Muscle of arm (tissue), 1 donor: ENCODE measurements at regions not wholly inside any gene's neighbourhood (a gene's known extent, or its start where the extent isn't known, plus 50 kb on each side); places are given as distances from the start of the nearest gene placed in this dataset.
"Not testable (repeated sequence)": the region's sequence is repeated elsewhere in the genome, so short reads cannot be mapped to it uniquely, and the experiment has no call there.

Source experiments
- DNase-seq: peaks from one replicate; pipeline ENCODE4 v3.0.0-alpha.2; 2013

DNA sequence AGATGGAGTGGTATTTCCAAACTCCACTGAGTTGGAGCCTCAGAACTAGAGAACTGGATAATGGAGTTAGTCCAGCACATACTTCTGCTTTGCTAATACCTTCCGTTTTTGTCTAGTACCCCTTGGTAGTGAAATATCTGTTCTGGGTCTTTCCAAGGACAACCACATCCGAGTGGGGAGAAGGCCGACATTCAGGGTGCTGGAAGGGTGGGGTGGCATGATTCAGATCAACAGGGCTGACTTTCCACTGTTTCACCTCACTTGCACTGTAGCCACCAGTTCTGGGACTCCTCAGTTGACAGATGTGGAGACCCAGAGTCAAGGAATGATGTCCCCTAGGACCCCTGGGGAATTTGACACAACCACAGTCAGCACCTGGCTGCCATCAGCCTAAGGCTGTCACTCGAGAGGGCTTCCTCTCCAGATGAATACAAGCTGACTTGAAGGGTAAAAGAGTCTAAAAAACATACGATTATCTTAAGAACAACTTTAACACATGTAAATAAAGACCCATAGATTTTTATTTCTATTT lies 84.8 kb upstream of the HNF1B start:
- DNase-seq = no peak

DNA sequence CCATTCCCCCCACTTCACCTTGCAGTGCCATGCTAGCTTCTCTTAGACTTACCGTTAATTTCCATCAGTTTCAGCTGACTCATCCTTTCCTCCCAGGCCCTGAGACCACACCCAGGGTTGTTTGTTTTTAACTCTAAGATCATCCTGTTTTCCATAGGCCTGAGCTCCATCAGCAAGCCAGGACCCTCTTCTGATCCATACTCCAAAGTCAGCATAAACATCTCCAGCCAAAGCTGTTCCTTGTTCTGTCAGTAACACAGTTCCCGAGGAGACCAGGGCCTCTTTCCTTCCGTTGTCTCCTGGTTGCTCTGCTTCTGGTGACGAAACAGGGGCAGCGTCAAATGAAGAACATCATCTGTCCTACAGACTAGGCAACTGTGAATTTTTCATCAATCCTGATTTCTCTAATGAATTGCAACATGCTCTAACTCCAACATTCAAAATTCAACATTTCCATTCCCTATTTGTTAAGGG lies 83.8 kb upstream of the HNF1B start:
- DNase-seq = no peak

DNA sequence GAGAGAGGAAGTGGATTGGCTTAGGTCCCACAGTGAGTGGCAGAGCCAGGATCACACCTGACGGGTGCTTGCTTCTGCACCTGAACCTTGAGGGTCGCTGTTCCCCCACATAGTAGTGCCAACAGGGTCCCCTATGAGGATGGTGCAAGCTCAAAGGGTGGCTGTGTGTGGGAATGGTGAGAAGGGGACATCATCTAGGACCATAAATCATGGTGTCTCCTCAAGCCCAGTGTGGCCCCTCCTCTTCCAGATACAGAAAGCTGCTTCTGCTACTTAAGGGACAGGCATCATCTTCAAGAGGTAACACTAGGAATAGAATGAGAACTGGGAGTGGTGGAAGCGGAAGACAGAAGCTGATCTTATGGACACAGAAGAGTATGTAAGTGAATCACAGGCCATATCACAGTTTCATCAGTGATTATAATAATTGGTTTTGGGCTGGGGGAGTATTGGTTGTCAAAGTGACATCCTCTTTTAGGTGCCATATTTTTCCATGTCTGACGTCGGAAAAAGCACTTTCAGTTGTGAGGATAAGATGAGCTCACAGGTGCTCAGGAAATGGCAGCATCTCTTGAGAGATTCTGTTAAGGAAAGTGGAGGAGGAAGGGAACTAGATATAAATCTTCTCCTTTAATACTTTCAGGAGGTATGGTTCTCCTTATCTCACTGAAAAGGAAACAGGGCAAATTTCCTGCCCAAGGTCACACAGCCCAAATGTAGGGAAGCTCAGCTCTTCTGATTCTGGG lies 83.2 kb upstream of the HNF1B start:
- DNase-seq = no peak

DNA sequence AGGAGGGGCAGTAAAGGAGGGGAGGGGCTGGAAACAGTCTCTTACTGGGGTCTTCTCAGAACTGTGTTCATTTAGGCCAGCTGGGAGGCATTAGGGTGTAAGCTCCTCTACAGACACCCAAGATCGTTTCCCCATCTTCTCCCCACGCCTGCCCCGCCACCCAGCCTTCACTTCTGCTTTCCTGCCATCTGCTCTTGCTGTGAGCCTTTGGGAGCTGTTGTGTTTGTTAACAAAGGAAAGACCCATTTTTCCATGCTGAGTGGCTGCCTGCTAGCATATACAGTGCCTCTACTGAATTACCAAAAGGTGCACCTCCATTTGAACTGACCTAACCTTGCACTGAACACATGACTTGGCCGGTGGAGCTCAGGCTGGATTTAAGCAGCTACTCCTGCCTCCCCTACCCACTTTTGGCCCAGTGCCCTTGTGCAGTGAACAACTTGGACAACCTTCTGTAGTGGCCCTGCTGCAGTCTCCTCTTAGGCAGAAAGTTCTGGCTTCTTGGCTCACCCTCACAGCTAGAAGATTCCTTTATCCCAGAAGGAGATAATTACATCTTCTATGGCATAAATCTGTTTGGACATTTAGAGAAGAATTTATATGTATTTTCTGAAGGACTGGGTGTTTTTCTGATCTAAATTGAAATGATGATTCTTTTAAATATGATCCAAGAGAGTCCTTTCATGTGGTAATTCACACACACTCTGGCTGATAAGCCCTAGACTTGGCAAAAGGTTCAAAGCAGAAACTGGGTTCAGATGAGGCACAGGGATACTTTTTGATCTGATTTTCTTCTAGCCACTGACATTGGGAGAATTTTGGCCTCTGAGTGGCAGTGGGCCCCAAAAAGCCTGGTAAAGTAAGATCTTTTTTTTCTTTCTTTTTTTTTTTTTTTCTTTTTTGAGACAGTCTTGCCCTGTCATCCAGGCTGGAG lies 81.9 kb upstream of the HNF1B start:
- no peak for DNase-seq

DNA sequence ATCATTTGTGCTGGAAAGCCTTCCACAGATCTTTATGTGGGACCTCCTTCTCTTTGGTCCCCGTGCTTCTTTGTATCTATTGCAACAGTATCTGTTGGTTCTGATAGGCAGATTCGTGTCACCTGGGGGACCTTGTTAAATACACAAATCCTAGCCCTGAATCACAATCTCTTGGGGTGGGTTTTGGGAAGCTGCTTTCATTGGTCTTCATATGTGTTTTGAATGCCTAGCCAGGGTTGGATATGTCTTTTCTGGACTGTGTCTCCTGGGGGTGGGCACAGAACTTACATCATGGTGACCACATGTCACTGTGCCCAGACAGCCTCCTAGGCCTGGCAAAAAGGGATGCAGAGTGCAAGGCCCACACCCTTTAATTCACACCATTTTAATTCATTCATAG lies 81.0 kb upstream of the HNF1B start:
- no peak for DNase-seq

DNA sequence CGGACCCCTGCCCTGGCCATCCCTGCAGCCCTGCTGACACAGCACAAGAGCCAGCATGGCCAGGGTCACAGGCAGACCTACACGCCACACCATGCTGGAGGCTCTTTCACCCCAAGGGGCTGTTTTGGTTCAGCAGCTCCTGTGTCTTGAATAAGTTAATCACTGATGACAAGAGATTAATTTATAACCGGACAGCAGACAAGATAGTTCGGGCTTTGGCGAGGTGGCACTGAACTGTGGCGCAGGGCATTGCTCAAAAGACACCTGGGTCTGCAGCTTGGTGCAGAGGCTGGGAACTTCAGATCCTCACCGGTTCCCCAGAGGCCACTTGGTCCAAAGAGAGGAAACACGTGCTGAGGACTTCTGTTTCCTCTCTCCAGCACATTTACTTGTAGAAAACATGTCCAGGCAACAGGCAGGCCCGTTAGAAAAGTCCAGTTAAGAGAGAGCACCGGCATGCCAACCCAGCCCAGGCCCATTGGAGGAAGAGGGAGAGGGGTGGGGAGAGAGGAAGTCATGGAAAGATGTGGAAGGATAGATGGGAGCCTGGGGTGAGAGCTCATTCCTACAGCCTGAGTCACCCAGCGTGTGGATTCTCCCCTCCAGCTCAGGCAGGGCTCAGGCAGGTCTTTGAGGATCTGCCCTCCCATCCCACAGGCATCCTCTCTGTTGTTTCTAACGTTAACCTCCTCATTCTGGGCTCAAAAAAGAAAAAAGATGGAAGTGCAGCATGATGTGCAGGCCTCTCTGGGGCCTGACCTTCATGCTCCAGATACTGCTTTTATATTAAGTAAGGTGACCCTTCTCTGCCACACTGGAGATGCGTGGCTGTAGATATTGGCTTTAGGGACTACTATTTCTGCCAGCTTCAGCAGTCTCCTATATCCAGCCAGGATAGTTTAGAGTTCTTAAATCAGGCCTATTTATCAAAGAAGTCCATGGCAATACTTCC lies 80.0 kb upstream of the HNF1B start:
- DNase-seq = no peak

DNA sequence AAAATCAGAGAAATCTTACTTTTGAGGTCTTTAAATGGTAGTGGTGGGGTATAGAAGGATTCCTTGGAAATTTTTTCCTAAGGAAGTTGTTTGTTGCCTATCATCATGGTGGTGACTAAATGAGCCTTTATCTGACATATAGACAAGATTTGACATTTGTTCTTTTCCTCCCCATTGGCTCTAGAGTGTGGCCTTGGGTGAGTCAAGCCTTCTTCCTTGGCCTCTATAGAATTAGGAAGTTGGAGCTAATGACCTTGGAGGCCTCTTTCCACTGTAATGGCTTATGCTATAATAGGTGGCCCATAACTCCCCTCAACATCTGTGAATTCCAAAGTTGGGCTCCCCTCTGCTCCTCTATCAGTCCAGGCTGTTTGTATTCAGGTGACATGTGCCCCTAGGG lies 79.1 kb upstream of the HNF1B start:
- no peak for DNase-seq

DNA sequence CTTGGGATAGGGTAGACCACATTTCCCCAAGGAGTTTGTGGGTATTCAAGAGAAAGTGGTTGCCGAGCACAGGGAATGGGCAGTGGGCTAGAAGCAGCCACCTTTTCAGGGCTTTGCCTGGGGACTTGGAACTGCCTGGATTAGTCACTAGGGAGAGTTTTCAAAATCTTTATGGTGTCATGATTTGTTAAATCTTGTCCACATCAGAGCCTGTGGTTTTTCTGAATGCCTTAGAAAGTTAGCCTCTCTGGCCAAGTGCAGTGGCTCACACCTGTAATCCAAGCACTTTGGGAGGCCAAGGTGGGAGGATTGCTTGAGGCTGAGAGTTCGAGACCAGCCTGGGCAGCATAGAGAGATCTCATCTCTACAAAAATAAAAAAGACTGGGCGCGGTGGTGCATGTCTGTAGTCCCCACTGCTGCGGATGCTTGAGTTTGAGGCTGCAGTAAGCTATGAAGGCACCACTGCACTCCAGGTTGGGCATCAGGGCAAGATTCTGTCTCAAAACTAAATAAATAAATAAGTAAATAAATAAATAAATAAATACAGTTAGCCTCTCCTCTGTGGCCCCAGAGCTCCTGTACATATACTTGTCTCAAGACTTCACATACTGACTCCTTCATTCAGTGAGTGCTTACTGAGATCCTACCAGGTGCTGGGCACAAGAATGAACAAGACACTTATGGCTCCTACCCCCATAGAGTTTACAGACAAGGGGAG lies 76.3 kb upstream of the HNF1B start:
- DNase-seq = no peak

DNA sequence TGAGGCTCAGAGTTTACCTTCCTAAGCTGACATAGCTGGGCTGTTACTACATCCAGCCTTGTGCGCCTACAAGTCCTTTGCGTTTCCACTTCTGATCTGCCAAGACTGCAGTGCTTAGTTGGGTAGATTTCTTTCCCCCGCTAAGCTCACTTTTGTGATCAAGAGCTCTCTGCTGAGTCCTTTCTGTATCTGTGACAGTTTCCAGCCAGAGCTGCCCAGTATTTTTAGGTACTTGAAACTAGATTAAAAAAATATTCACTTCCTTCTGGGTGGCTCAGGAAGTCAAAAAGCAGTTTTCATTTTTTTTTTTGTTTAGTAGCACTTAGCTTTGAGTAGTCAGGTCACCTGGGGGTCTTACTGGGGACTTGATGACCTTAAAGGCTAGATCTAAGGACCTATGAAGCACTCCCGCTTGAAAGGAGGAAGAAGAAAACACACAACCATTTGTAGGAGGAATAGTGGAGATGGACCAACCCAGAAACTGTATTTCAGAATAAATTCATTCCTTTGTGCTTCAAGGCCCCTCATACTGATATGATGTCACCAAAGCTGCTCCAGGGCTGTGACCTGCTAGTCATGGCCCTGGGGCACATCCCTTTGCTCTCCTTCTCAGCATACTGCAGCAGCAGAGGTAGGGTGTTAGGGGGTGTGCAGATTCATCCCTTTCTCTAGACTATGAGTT lies 75.6 kb upstream of the HNF1B start:
- DNase-seq = no peak

DNA sequence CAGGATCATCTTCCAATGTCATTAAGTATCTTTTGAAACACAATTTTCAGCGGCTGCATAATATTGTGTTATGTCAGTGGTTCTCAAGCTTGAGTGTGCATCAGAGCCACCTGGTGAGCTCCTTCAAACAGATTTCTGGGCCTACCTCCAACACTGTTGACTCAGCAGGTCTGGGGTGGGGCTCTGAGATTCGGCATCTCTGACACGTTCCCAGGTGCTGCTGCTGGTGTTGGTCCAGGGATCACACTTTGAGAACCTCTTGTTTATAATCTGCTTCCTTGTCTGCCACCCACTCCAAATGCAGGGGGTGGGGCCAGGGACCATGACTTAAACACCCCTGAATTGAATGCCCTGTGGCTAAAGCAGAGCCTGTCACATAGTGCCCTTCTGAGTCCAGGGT lies 73.8 kb upstream of the HNF1B start:
- DNase-seq = no peak

DNA sequence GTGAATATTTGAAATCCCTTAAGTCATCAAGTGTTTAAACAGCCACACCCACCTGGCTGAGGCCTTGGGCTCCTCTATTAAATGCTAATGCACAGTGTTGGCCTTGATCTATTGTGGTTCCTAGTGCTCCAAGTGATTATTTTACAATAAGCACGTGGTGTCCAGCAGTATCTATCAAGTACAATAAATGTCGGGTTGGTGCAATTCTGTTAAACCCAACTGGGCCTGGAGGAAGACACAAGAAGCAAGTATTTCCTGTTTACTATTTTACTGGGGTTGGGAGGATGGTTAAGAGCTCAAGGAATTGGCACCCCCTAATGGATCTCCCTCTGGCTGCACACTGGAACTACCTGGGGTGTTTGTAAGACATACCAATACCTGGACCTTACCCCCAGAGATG lies 72.1 kb upstream of the HNF1B start:
- no peak for DNase-seq

DNA sequence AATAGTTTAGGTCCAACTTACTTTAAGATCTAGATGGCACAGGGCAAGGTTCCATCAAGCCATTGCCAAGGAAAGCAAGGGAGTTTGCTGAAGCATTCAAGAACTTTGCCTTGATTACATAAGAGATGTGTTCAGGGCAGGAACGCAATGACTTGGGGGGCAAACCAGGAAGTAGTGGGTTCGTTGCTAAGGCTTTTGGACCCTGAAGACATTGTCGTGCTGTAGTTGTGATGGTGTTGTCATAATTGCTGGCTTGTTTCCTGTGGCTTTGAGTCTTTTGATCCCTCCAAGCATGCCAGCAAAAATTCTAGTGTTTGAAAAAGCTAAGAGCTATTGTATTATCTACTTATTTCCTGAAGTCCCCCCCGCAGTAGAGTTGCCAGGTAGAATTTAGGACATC lies 70.7 kb upstream of the HNF1B start:
- DNase-seq = no peak

DNA sequence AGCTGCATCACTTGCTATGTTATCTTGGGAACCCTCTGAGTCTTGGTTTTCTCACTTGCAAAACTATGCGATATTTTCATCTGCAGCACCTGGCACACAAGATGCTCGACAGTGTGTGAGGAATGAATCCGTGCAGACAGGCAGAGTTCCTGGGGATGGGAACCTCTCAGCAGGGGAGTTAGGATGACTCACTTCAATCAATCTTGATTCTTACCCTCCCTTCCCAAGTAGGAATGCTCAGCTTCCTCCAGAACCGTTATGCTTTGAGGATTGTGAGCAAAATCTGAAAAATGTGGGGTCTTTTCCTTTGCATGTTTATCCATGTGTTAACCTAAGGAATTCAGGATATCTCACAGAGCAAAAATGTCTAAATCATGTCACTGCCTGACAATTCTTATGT lies 68.9 kb upstream of the HNF1B start:
- DNase-seq = no peak

DNA sequence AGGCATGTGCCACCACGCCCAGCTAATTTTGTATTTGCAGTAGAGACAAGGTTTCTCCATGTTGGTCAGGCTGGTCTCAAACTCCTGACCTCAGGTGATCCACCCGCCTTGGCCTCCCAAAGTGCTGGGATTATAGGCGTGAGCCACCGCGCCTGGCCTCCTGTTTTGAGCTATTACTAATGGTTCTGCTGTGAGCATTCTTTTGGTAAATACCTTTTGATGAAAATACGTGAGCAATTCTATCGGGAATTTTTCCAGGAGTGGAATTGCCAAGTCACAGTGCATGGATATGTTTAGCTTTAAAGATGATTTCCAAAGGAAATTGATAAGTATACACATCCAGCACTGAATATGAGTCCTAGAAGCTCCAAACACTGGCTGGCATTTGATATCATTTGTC lies 64.0 kb upstream of the HNF1B start:
- not testable (repeated sequence) for DNase-seq

DNA sequence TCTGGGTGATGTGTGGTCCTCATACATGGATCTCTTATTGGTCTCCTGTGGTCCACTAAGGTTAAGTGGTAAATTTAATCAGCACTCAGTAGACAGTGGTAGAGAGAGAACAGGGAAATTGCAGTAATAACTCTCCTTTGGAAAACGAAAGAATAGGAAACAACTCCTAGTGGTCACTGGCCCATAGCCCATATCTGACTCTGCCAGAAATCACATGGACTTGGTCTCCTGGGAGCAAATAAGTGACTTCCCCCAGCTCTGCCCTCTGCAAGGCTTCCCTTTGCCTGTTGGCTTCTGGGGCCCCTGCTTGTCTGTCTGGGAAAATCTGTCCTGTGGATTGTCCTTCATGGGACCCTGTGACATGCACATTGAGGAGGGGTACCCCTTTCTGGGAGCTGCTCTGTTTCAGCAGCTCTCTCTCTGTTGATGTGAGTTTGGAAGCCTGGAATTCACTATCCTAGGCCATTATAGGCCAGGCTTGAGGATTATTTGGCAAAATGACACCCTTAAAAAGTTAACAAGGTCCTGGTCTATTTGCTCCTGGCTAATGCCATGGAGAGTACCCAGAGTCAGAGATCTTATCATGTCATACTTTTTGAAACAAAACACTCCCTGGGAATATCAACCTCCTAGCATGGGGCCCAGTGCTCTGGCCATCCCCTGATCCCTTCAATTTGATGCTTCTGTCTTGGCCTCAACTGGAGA lies 58.0 kb upstream of the HNF1B start:
- peak; percentile 31 for DNase-seq

DNA sequence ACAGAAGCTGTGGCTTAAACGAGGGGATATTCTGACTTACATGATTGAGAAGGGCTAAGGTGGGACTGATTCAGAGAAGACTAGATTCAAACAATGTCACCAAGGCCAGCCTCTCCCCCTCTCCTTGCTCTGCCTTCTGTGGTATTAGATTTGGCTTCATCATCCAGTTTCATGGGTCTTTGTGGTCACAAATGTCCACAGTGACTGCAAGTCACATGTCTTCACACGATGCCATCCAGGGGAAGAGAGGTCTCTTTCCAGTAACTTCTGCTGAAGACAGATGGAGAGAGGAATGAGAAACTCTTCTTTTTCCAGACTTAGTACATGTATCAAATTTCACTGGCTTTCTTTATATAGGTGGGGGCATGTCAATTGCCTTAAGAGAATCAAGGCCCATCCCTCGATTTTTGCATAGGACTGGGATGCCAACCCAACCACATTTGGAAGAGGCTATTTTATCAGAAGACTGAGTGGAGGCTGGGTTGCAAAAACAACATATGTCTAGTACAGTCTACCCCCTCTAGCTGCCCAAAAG lies 57.3 kb upstream of the HNF1B start:
- DNase-seq = no peak

DNA sequence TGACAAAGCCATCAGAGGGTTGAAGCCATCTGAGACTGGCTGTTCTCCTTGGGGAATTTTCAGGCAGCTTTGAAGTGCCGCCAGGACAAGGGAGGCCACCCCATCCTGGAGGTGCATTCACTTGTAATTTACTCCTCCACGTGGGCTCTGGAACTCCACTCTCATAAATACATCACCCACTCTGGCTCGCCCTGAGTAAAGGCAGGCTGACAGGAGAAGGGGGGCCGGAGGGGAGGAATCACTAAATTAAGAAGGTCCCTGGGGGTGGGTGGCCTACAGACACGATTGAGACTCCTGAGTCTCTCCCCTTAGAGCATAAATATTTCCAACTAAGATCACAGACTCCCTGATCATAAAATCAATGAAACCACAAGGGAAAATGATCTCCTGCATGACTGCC lies 56.3 kb upstream of the HNF1B start:
- DNase-seq = no peak

DNA sequence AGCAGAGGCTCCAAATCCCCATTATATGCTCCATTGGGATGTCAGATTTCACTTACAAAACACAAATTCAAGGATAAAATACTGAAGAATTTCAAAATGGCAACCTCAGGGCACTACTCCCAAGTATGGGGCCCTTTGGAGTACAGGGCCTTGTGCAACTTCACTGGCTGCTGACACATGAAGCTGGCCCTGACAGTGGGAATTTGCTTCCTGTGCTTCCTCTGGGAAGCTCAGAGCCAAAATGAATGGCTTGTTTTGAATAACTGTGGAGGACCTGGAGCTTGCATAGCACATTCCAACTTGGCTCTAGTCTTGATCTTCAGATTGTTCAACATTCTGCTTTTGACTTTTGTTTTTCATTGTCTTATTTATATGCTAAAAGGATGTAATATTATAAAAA lies 52.3 kb upstream of the HNF1B start:
- no peak for DNase-seq

DNA sequence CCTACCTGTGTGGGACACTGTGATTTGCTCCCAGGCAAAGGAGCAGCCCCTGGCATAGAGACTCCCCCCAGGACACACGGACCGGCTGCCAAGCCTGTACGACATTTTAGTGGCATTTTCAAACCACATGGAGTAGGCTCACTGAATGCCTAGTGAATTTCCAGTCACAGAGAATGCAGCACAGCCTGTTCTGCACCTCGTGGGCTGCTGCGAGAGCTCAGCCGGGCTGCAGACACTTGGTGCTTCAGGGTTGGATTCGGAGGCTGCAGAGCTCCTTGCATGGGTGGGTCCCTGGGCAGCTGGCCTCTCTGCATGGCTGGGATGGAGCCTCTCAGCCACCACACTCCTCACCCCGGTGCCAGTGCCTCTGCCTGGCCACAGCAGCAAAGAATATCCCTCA lies 51.2 kb upstream of the HNF1B start:
- no peak for DNase-seq
